ENCODE measurements at regions not wholly inside any gene's neighbourhood (a gene's known extent, or its start where the extent isn't known, plus 50 kb on each side); places are given as distances from the start of the nearest gene placed in this dataset.

DNA sequence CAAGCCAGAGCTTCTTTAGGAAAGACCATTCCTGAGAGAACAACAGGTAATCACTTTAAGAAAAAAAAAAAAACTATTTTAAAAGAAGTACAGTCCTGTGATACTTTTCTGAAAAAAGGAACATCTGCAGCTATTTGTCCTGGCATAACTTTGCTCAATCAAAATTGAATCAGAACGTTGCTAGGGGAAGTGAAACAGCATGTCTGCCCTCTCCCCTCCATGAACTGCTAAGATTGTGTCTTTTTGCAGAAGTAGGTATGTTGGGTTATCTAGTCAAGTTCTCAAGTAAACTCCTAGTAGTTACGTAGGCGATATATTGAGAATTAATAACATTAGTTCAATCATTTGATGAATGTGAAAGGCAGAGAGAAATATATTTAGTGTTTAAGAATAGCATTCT, 1013.3 kb downstream of the TUSC7 start:
- no peak overlapping the region for H3K4me3 ChIP-seq (ENCODE audit: low read depth, low read length)
- peak; percentile 10 for DNase-seq (ENCODE audit: low read depth)
- TF ChIP-seq, protein P1, sequence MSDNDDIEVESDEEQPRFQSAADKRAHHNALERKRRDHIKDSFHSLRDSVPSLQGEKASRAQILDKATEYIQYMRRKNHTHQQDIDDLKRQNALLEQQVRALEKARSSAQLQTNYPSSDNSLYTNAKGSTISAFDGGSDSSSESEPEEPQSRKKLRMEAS (IDR thresholded peaks at IDR 0.05; ENCODE audit: low read depth, low read length), result no peak
- no peak for TF ChIP-seq CTCF (IDR thresholded peaks at IDR 0.05; ENCODE audit: low read depth, low read length)

GRCh38 chr3:117723825-117724224, 1014.2 kb downstream of the TUSC7 start:
- DNase-seq (ENCODE audit: low read depth), result no peak
- TF ChIP-seq, protein P1 (IDR thresholded peaks at IDR 0.05; ENCODE audit: low read depth, low read length), result no peak
- TF ChIP-seq CTCF (IDR thresholded peaks at IDR 0.05; ENCODE audit: low read depth, low read length) (no peak), POLR2A (IDR thresholded peaks at IDR 0.05; ENCODE audit: extremely low read depth, insufficient read length) (no peak), MYC (IDR thresholded peaks at IDR 0.05; ENCODE audit: low read depth, low read length) (no peak)
- no peak overlapping the region for H3K4me3 ChIP-seq (ENCODE audit: low read depth, low read length)

DNA sequence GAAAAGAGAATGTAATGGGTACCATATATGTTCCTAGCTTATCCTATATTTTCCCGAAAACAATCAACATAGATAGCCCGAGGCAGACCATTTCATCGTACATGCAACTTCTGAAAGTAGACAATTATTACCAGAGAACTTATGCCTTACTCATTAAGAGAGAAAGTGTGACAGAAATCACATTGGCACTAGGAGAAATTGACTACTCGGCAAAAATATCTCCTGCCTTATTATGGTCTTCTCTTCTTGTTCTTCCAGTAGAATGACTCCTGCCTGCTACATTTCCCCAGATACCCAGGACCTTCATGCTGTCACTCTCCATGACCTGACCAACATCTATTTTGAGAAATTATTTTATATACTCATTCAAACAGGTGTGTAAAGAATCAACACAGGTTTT, 1015.7 kb downstream of the TUSC7 start:
- DNase-seq (ENCODE audit: low read depth), result no peak
- TF ChIP-seq MYC (IDR thresholded peaks at IDR 0.05; ENCODE audit: low read depth, low read length) (no peak), POLR2A (IDR thresholded peaks at IDR 0.05; ENCODE audit: extremely low read depth, insufficient read length) (no peak), CTCF (IDR thresholded peaks at IDR 0.05; ENCODE audit: low read depth, low read length) (no peak)
- TF ChIP-seq, protein P1 (IDR thresholded peaks at IDR 0.05; ENCODE audit: low read depth, low read length), result no peak
- no peak overlapping the region for H3K4me3 ChIP-seq (ENCODE audit: low read depth, low read length)

DNA sequence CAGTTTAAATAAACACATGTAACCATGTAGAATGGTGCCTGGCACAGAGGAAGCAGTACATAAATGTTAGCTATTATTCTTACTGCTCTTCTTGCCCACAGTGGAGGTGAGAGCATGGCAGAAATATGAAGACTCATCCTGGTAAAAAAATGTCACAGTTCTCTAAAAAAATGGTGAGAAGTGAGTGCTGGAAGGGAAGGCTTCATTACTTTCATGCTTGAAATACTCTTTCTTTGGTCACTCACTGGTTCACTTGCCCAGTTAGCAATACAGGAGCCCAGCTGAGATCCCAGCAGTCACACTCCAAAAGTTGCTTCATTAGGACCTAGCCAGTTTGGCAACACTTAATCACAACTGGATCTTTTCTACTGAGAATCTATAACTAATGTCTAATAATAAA, 1017.2 kb downstream of the TUSC7 start:
- TF ChIP-seq POLR2A (IDR thresholded peaks at IDR 0.05; ENCODE audit: extremely low read depth, insufficient read length), result no peak
- no peak for TF ChIP-seq CTCF (IDR thresholded peaks at IDR 0.05; ENCODE audit: low read depth, low read length)
- TF ChIP-seq, protein P1 (IDR thresholded peaks at IDR 0.05; ENCODE audit: low read depth, low read length), result no peak
- TF ChIP-seq MYC (IDR thresholded peaks at IDR 0.05; ENCODE audit: low read depth, low read length), result no peak
- no peak for DNase-seq (ENCODE audit: low read depth)
- no peak overlapping the region for H3K4me3 ChIP-seq (ENCODE audit: low read depth, low read length)

- no peak overlapping the region for H3K4me3 ChIP-seq (ENCODE audit: low read depth, low read length)
- DNase-seq (ENCODE audit: low read depth), result peak; percentile 1
- TF ChIP-seq MYC (IDR thresholded peaks at IDR 0.05; ENCODE audit: low read depth, low read length) (no peak), POLR2A (IDR thresholded peaks at IDR 0.05; ENCODE audit: extremely low read depth, insufficient read length) (no peak), CTCF (IDR thresholded peaks at IDR 0.05; ENCODE audit: low read depth, low read length) (no peak)
- TF ChIP-seq, protein P1 (IDR thresholded peaks at IDR 0.05; ENCODE audit: low read depth, low read length), result no peak
Observed at GRCh38 chr3:117728226-117728625, 1018.6 kb downstream of the TUSC7 start.

DNA sequence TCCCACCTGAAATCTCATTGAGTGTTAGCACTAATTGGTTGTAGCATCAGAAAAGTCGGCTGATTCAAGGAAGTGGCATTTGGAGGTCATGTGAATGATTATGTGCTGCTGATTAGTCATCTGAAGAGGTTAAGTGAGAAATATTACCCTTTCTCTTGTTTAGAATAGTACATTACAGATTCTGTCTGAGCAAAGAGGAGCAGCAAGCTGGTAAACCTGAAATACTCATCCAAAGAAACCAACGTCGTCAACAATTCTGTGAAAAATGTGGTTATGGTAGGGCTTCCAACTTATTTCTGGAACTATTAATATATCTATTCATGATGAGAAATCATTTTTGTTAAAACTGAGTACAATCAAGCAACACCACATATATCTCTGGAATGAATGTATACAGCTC, 1024.9 kb downstream of the TUSC7 start:
- no peak for DNase-seq (ENCODE audit: low read depth)
- TF ChIP-seq, protein P1 (IDR thresholded peaks at IDR 0.05; ENCODE audit: low read depth, low read length), result no peak
- TF ChIP-seq MYC (IDR thresholded peaks at IDR 0.05; ENCODE audit: low read depth, low read length), result no peak
- no peak for TF ChIP-seq POLR2A (IDR thresholded peaks at IDR 0.05; ENCODE audit: extremely low read depth, insufficient read length)
- no peak for TF ChIP-seq CTCF (IDR thresholded peaks at IDR 0.05; ENCODE audit: low read depth, low read length)
- no peak overlapping the region for H3K4me3 ChIP-seq (ENCODE audit: low read depth, low read length)
